SK-N-SH (cell line): ENCODE measurements at regions not wholly inside any gene's neighbourhood (a gene's known extent, or its start where the extent isn't known, plus 50 kb on each side); places are given as distances from the start of the nearest gene placed in this dataset.

Source experiments
- CTCF ChIA-PET: fragments of 300-600, 350-600 bp; formaldehyde crosslinking; extraction: SDS; loops from one replicate; lab custom pipeline; 2021; lab: Yijun Ruan, JAX
- POLR2A ChIA-PET: fragments of 350-600 bp; sonication (Branson Sonifier 250); formaldehyde crosslinking; extraction: SDS; loops from one replicate; lab custom pipeline; 2020; ENCODE audit warnings: antibody characterized with exemption, inconsistent platforms; lab: Yijun Ruan, JAX
- DNase-seq: peaks from one replicate; pipeline ENCODE4 v3.0.0; 2012
- H2AFZ ChIP-seq: fragments of 200-600 bp; sonication (generic); 2 replicates; pipeline ENCODE4 v1.8.1; 2016; ENCODE audit warnings: antibody characterized with exemption, mild to moderate bottlenecking, low read depth
- H3F3A ChIP-seq: fragments of 200-600 bp; sonication (generic); replicated peaks from 2 replicates; pipeline ENCODE3; 2016; ENCODE audit warnings: antibody characterized with exemption, mild to moderate bottlenecking; ENCODE audit not compliant: insufficient read depth
- H3K27ac ChIP-seq, 2 experiments: fragments of 200-500 bp in 1 of 2; fragments of 200-600 bp in 1 of 2; sonication (Bioruptor generic) in 1 of 2; sonication (generic), shearing (Covaris generic) in 1 of 2; 2 replicates each; pipeline versions ENCODE4 v1.5.1 to v1.6.1; 2014 to 2016; ENCODE audit warnings: low read depth in 2 of 2, inconsistent platforms in 1 of 2, low read length in 1 of 2, mild to moderate bottlenecking in 1 of 2, mixed read lengths in 1 of 2
- H3K27me3 ChIP-seq: fragments of 200-600 bp; sonication (generic), shearing (Covaris generic); 2 replicates; pipeline ENCODE4 v1.6.1; 2016; ENCODE audit warnings: mixed run types; ENCODE audit not compliant: insufficient read depth
- H3K36me3 ChIP-seq, 2 experiments: fragments of 200-500 bp in 1 of 2; fragments of 200-600 bp in 1 of 2; sonication (Bioruptor generic) in 1 of 2; sonication (generic) in 1 of 2; replicated peaks in 1 of 2; 2 replicates each; pipeline versions ENCODE3 to v1.5.1; 2014 to 2016; ENCODE audit warnings: low read length in 1 of 2, mild to moderate bottlenecking in 1 of 2; ENCODE audit not compliant: insufficient read depth in 2 of 2, control insufficient read depth in 1 of 2
- H3K4me1 ChIP-seq, 2 experiments: fragments of 200-500 bp in 1 of 2; fragments of 200-600 bp in 1 of 2; sonication (Bioruptor generic) in 1 of 2; sonication (generic), shearing (Covaris generic) in 1 of 2; 2 replicates each; pipeline versions ENCODE4 v1.5.1 to v1.6.1; 2014 to 2016; ENCODE audit warnings: low read depth in 1 of 2, low read length in 1 of 2, mixed run types in 1 of 2; ENCODE audit not compliant: insufficient read depth in 2 of 2, control insufficient read depth in 1 of 2
- H3K4me2 ChIP-seq: fragments of 200-600 bp; sonication (generic), shearing (Covaris generic); 2 replicates; pipeline ENCODE4 v1.6.1; 2017; ENCODE audit warnings: mixed run types
- H3K4me3 ChIP-seq, 2 experiments: fragments of 200-500 bp in 1 of 2; fragments of 200-600 bp in 1 of 2; sonication (Bioruptor generic) in 1 of 2; sonication (generic), shearing (Covaris generic) in 1 of 2; 2 replicates each; pipeline versions ENCODE4 v1.5.1 to v1.8.1; 2014 to 2016; ENCODE audit warnings: low read depth in 2 of 2, inconsistent platforms in 1 of 2, low read length in 1 of 2, mild to moderate bottlenecking in 1 of 2, mixed read lengths in 1 of 2, moderate library complexity in 1 of 2
- H3K79me2 ChIP-seq: fragments of 200-600 bp; sonication (generic); 2 replicates; pipeline ENCODE4 v1.8.1; 2017; ENCODE audit warnings: mild to moderate bottlenecking; ENCODE audit not compliant: insufficient read depth
- H3K9ac ChIP-seq: fragments of 200-600 bp; sonication (generic); 2 replicates; pipeline ENCODE4 v1.6.1; 2017; ENCODE audit warnings: mixed run types
- H3K9me2 ChIP-seq: fragments of 200-600 bp; sonication (generic); 2 replicates; pipeline ENCODE4 v1.6.1; 2017; ENCODE audit warnings: mixed run types
- H3K9me3 ChIP-seq: fragments of 200-600 bp; sonication (generic); 2 replicates; pipeline ENCODE4 v1.6.1; 2017; ENCODE audit warnings: mixed run types, mild to moderate bottlenecking, moderate library complexity
- H4K20me1 ChIP-seq: fragments of 200-600 bp; sonication (generic); 2 replicates; pipeline ENCODE4 v1.6.1; 2017; ENCODE audit warnings: mild to moderate bottlenecking, mixed run types; ENCODE audit not compliant: insufficient read depth
- CHD2 ChIP-seq: fragments of 150-350 bp; IDR thresholded peaks from 2 replicates; pipeline ENCODE4 v1.6.1; 2018; ENCODE audit warnings: low read length; ENCODE audit not compliant: partially characterized antibody
- ELF1 ChIP-seq: IDR thresholded peaks from 2 replicates; pipeline ENCODE4 v1.4.0; 2012
- FOSL2 ChIP-seq: IDR thresholded peaks from 2 replicates; pipeline ENCODE4 v1.4.0; 2012; ENCODE audit warnings: low read depth, mild to moderate bottlenecking, moderate library complexity, borderline replicate concordance
- FOXJ3 ChIP-seq: sonication (generic); formaldehyde crosslinking; IDR thresholded peaks from 2 replicates; pipeline ENCODE4 v1.5.1; 2020; ENCODE audit warnings: mild to moderate bottlenecking, missing genetic modification reagents
- FOXM1 ChIP-seq: IDR thresholded peaks from 2 replicates; pipeline ENCODE4 v1.4.0; 2012; ENCODE audit warnings: low read depth, mild to moderate bottlenecking
- GATA2 ChIP-seq: sonication (generic); formaldehyde crosslinking; IDR thresholded peaks from 2 replicates; pipeline ENCODE4 v1.5.0; 2020; ENCODE audit warnings: mild to moderate bottlenecking, missing genetic modification reagents
- JUND ChIP-seq: IDR thresholded peaks from 2 replicates; pipeline ENCODE4 v1.4.0; 2012
- MAX ChIP-seq: IDR thresholded peaks from 2 replicates; pipeline ENCODE4 v1.4.0; 2012; ENCODE audit warnings: low read depth
- MEF2A ChIP-seq: IDR thresholded peaks from 2 replicates; pipeline ENCODE4 v1.4.0; 2012; ENCODE audit warnings: low read depth, borderline replicate concordance
- MXI1 ChIP-seq: IDR thresholded peaks from 2 replicates; pipeline ENCODE4 v1.6.1; 2012; ENCODE audit warnings: mild to moderate bottlenecking, low read depth, low read length, improper control_type of control experiment
- NFIC ChIP-seq: IDR thresholded peaks from 2 replicates; pipeline ENCODE4 v1.4.0; 2012; ENCODE audit warnings: borderline replicate concordance
- PBX3 ChIP-seq: IDR thresholded peaks from 2 replicates; pipeline ENCODE4; 2012
- POLR2AphosphoS5 ChIP-seq: IDR thresholded peaks from 2 replicates; pipeline ENCODE4 v1.6.1; 2012; ENCODE audit warnings: low read depth, low read length
- RCOR1 ChIP-seq: fragments of 150-350 bp; IDR thresholded peaks from 2 replicates; pipeline ENCODE4 v1.6.1; 2017; ENCODE audit warnings: antibody characterized with exemption, low read length
- REST ChIP-seq: IDR thresholded peaks from 2 replicates; pipeline ENCODE4 v1.6.1; 2012; ENCODE audit warnings: mild to moderate bottlenecking, low read depth, low read length, moderate library complexity
- RXRA ChIP-seq: IDR thresholded peaks from 2 replicates; pipeline ENCODE4 v1.4.0; 2012; ENCODE audit warnings: low read depth, mild to moderate bottlenecking, borderline replicate concordance
- SMC3 ChIP-seq: IDR thresholded peaks from 2 replicates; pipeline ENCODE4 v1.6.1; 2012; ENCODE audit warnings: low read depth, low read length, improper control_type of control experiment
- USF2 ChIP-seq: fragments of 150-350 bp; IDR thresholded peaks from 2 replicates; pipeline ENCODE4 v1.6.1; 2017; ENCODE audit warnings: antibody characterized with exemption, low read length, low read depth, borderline replicate concordance
- ZBTB33 ChIP-seq: IDR thresholded peaks from 2 replicates; pipeline ENCODE4 v1.4.0; 2012; ENCODE audit warnings: low read depth, borderline replicate concordance
- WGBS: methylation state at CpG from one replicate; pipeline ENCODE4 v1.1.6; 2017; ENCODE audit warnings: low lambda C conversion rate; 5-methylcytosine and 5-hydroxymethylcytosine counted together

- CTCF ChIA-PET = interaction anchor here (1.0 kb wide), 1 partner anchor 96 kb away, joined by 3 read pairs; no protein-coding TSS in a partner anchor
Measured at GRCh38 chr6:22830463-22830862, 261.1 kb downstream of the HDGFL1 start.

GRCh38 chr6:22833191-22833590 is 263.8 kb downstream of the HDGFL1 start:
- Histone ChIP-seq H3K27me3 (no peaks in the 10 kb centered on the region), H3K4me3 (no peak overlapping the region), H3K79me2 (no peaks in the 10 kb centered on the region), H3K4me1 (peaks cover 0 to 4% of the 10 kb centered on the region in 2 experiments; a peak in 2 of 4 replicates), H3K9ac (no peak overlapping the region), H3K4me2 (no peak overlapping the region), H3F3A (peaks cover 17% of the 10 kb centered on the region), H4K20me1 (no peaks in the 10 kb centered on the region), H2AFZ (no peak overlapping the region), H3K36me3 (peaks cover 0 to 5% of the 10 kb centered on the region in 2 experiments), H3K9me3 (0 out of 2 replicates have a peak, but pooled peaks cover 4% of the 10 kb centered on the region), H3K27ac (no peak overlapping the region), H3K9me2 (no peaks in the 10 kb centered on the region)
- DNase-seq = no peak
- 54% methylated on average over 3 of the region's 3 CpGs for WGBS
- POLR2A ChIA-PET = no interaction called here
- TF ChIP-seq REST = no peak
- TF ChIP-seq CHD2 = no peak
- no peak for TF ChIP-seq MXI1
- TF ChIP-seq ZBTB33 = no peak
- no peak for TF ChIP-seq USF2
- TF ChIP-seq MAX = no peak
- TF ChIP-seq POLR2AphosphoS5 = no peak
- no peak for TF ChIP-seq NFIC
- no peak for TF ChIP-seq ELF1
- no peak for TF ChIP-seq FOXJ3 (CRISPR knock-in tag)
- TF ChIP-seq SMC3 = no peak
- no peak for TF ChIP-seq PBX3
- no peak for TF ChIP-seq JUND
- CTCF ChIA-PET = no interaction called here

More at GRCh38 chr6:22830463-22830862, 261.1 kb downstream of the HDGFL1 start:
- H3K79me2 ChIP-seq = no peaks in the 10 kb centered on the region
- no peak for DNase-seq
- peaks cover 25% of the 10 kb centered on the region for H3F3A ChIP-seq
- H3K27ac ChIP-seq = no peak overlapping the region
- H3K4me3 ChIP-seq = no peak overlapping the region
- no peak overlapping the region for H3K4me2 ChIP-seq
- H3K36me3 ChIP-seq = no peaks in the 10 kb centered on the region
- WGBS = 86% methylated on average over 3 of the region's 3 CpGs
- POLR2A ChIA-PET = no interaction called here
- no peaks in the 10 kb centered on the region for H4K20me1 ChIP-seq
- H3K9me2 ChIP-seq = no peaks in the 10 kb centered on the region
- peaks cover 8 to 14% of the 10 kb centered on the region in 2 experiments for H3K4me1 ChIP-seq
- H3K27me3 ChIP-seq = no peaks in the 10 kb centered on the region
- no peaks in the 10 kb centered on the region for H3K9me3 ChIP-seq
- no peak overlapping the region for H3K9ac ChIP-seq
- TF ChIP-seq POLR2AphosphoS5 = no peak
- TF ChIP-seq FOSL2 = no peak
- TF ChIP-seq MEF2A = no peak
- TF ChIP-seq RXRA = no peak
- TF ChIP-seq GATA2 = no peak
- TF ChIP-seq FOXM1 = no peak
- no peak for TF ChIP-seq RCOR1
- no peak overlapping the region for H2AFZ ChIP-seq
